ENCODE measurements at regions not wholly inside any gene's neighbourhood (a gene's known extent, or its start where the extent isn't known, plus 50 kb on each side); places are given as distances from the start of the nearest gene placed in this dataset.

GRCh38 chr4:58760100-58760499 is 1649.9 kb upstream of the IGFBP7 start:
- no peak for TF ChIP-seq POLR2AphosphoS5 (IDR thresholded peaks at IDR 0.05; ENCODE audit: low read depth)
- TF ChIP-seq CTCF (conservative IDR thresholded peaks at IDR 0.05; ENCODE audit: low read depth in 2 of 2) = no peak
- no peak for TF ChIP-seq EZH2 (IDR thresholded peaks at IDR 0.05; ENCODE audit: low read depth, unreplicated experiment)
- TF ChIP-seq EZH2phosphoT487 (IDR thresholded peaks at IDR 0.05; ENCODE audit: unreplicated experiment) = no peak
- no peak for TF ChIP-seq ETS1 (IDR thresholded peaks at IDR 0.05)
- TF ChIP-seq, protein P1, sequence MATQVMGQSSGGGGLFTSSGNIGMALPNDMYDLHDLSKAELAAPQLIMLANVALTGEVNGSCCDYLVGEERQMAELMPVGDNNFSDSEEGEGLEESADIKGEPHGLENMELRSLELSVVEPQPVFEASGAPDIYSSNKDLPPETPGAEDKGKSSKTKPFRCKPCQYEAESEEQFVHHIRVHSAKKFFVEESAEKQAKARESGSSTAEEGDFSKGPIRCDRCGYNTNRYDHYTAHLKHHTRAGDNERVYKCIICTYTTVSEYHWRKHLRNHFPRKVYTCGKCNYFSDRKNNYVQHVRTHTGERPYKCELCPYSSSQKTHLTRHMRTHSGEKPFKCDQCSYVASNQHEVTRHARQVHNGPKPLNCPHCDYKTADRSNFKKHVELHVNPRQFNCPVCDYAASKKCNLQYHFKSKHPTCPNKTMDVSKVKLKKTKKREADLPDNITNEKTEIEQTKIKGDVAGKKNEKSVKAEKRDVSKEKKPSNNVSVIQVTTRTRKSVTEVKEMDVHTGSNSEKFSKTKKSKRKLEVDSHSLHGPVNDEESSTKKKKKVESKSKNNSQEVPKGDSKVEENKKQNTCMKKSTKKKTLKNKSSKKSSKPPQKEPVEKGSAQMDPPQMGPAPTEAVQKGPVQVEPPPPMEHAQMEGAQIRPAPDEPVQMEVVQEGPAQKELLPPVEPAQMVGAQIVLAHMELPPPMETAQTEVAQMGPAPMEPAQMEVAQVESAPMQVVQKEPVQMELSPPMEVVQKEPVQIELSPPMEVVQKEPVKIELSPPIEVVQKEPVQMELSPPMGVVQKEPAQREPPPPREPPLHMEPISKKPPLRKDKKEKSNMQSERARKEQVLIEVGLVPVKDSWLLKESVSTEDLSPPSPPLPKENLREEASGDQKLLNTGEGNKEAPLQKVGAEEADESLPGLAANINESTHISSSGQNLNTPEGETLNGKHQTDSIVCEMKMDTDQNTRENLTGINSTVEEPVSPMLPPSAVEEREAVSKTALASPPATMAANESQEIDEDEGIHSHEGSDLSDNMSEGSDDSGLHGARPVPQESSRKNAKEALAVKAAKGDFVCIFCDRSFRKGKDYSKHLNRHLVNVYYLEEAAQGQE (IDR thresholded peaks at IDR 0.05; ENCODE audit: unreplicated experiment) = no peak
- TF ChIP-seq STAT1 (IDR thresholded peaks at IDR 0.05; ENCODE audit: unreplicated experiment) = no peak
- TF ChIP-seq CREB1 (CRISPR knock-in tag; IDR thresholded peaks at IDR 0.05; ENCODE audit: low read depth) = no peak
- TF ChIP-seq JUNB (IDR thresholded peaks at IDR 0.05; ENCODE audit: unreplicated experiment) = no peak

Data from GM23338 (cell line).